K562 (cell line): ENCODE measurements at regions not wholly inside any gene's neighbourhood (a gene's known extent, or its start where the extent isn't known, plus 50 kb on each side); places are given as distances from the start of the nearest gene placed in this dataset.

Experiments used
- ATAC-seq: fragments of 200-7000 bp; cut with Tn5 transposase; 3 replicates; pipeline ENCODE4 v1.9.1; 2020; ENCODE audit warnings: moderate library complexity
- BruUV-seq: library from RNA; stranded (reverse); fragments of 400-500 nt; replicated peaks from 2 replicates; lab custom pipeline; 2021; lab: Mats Ljungman, UMichigan
- CTCF ChIA-PET: fragments of 300-600 bp; formaldehyde crosslinking; extraction: SDS; loops from one replicate; lab custom pipeline; 2021; ENCODE audit warnings: low intra/inter-chr PET ratio; lab: Yijun Ruan, JAX
- POLR2A ChIA-PET: fragments of 300-600, 350-650 bp; sonication (Branson Sonifier 250); formaldehyde crosslinking; extraction: SDS; loops from one replicate; lab custom pipeline; 2021; ENCODE audit warnings: antibody characterized with exemption, inconsistent platforms; lab: Yijun Ruan, JAX
- DNase-seq, 4 experiments: peaks; one replicate each; pipeline versions ENCODE4 v3.0.0 to v3.0.0-alpha.2; 2011 to 2018; ENCODE audit warnings: low spot score in 3 of 4, mixed read lengths in 3 of 4; ENCODE audit errors: extremely low read depth in 1 of 4
- FAIRE-seq: peaks from 2 replicates; lab custom pipeline; 2011; peaks lifted over from hg19 to GRCh38; lab: Jason Lieb, UNC
- H2AFZ ChIP-seq: 2 replicates; pipeline ENCODE4 v1.6.0; 2011; ENCODE audit warnings: low read depth, low read length, control low read depth, inconsistent platforms
- H3K27ac ChIP-seq: fragments of 200-600 bp; 3 replicates; pipeline ENCODE4 v1.8.0; 2011; ENCODE audit warnings: low read depth, mild to moderate bottlenecking, control low read depth, inconsistent platforms, low read length, moderate library complexity, mixed read lengths; ENCODE audit errors: extremely low read depth
- H3K27me3 ChIP-seq, 2 experiments: fragments of 300-600 bp in 1 of 2; 2 replicates in 1 of 2; 3 replicates in 1 of 2; pipeline versions ENCODE4 v1.6.0 to v1.8.0; 2011; ENCODE audit warnings: inconsistent platforms in 2 of 2, low read length in 2 of 2, mild to moderate bottlenecking in 1 of 2, mixed read lengths in 1 of 2, moderate library complexity in 1 of 2; ENCODE audit not compliant: control insufficient read depth in 2 of 2, insufficient read depth in 2 of 2
- H3K36me3 ChIP-seq: fragments of 300-600 bp; 3 replicates; pipeline ENCODE4 v1.8.0; 2011; ENCODE audit warnings: mild to moderate bottlenecking, low read length, inconsistent platforms; ENCODE audit not compliant: control insufficient read depth, insufficient read depth
- H3K4me1 ChIP-seq, 2 experiments: fragments of 200-600 bp in 1 of 2; replicated peaks in 1 of 2; 2 replicates in 1 of 2; 3 replicates in 1 of 2; pipeline versions ENCODE4 v1.5.1 to v1.8.0; 2011; ENCODE audit warnings: inconsistent platforms in 2 of 2, low read length in 2 of 2, mild to moderate bottlenecking in 1 of 2, mixed read lengths in 1 of 2, moderate library complexity in 1 of 2; ENCODE audit not compliant: control insufficient read depth in 2 of 2, insufficient read depth in 2 of 2
- H3K4me2 ChIP-seq: 2 replicates; pipeline ENCODE4 v1.6.1; 2011; ENCODE audit warnings: low read length, control low read depth, inconsistent platforms, mixed read lengths; ENCODE audit not compliant: insufficient read depth
- H3K4me3 ChIP-seq: fragments of 200-600 bp; sonication (generic), shearing (Covaris generic); 2 replicates; pipeline ENCODE4 v1.5.1; 2016; ENCODE audit warnings: control low read depth, inconsistent platforms
- H3K79me2 ChIP-seq: fragments of 200-600 bp; 3 replicates; pipeline ENCODE4 v1.8.0; 2011; ENCODE audit warnings: low read length, inconsistent platforms; ENCODE audit not compliant: control insufficient read depth, insufficient read depth
- H3K9ac ChIP-seq, 2 experiments: 2 replicates each; pipeline versions ENCODE4 v1.6.0 to v1.6.1; 2011; ENCODE audit warnings: low read depth in 2 of 2, low read length in 2 of 2, control low read depth in 1 of 2, inconsistent platforms in 1 of 2, mild to moderate bottlenecking in 1 of 2, mixed read lengths in 1 of 2; ENCODE audit not compliant: insufficient read depth in 1 of 2
- H3K9me1 ChIP-seq: one replicate; pipeline ENCODE4 v1.6.0; 2011; ENCODE audit warnings: inconsistent platforms, mild to moderate bottlenecking, low read length, moderate library complexity; ENCODE audit not compliant: control insufficient read depth, insufficient read depth
- H3K9me3 ChIP-seq: replicated peaks from 2 replicates; pipeline ENCODE4 v1.5.1; 2011; ENCODE audit warnings: low read depth, low read length, inconsistent platforms; ENCODE audit not compliant: control insufficient read depth, insufficient read depth
- H4K20me1 ChIP-seq: replicated peaks from 2 replicates; pipeline ENCODE4 v1.6.1; 2011; ENCODE audit warnings: low read length, inconsistent platforms, mixed read lengths; ENCODE audit not compliant: control insufficient read depth, insufficient read depth
- NFIC ChIP-seq: fragments of 450-650 bp; IDR thresholded peaks from 2 replicates; pipeline ENCODE4 v1.6.1; 2017; ENCODE audit warnings: mild to moderate bottlenecking, inconsistent platforms
- NR2F6 ChIP-seq: fragments of 450-650 bp; formaldehyde crosslinking; IDR thresholded peaks from 2 replicates; pipeline ENCODE4 v1.4.0; 2020; ENCODE audit warnings: mild to moderate bottlenecking
- PHF8 ChIP-seq: fragments of 200-600 bp; sonication (generic); IDR thresholded peaks from 2 replicates; pipeline ENCODE4 v1.6.1; 2012; ENCODE audit warnings: mixed run types, mild to moderate bottlenecking, inconsistent platforms, low read length, moderate library complexity, borderline replicate concordance
- RAD51 ChIP-seq: fragments of 450-650 bp; IDR thresholded peaks from 2 replicates; pipeline ENCODE4 v1.7.1; 2016; ENCODE audit warnings: low read depth, mild to moderate bottlenecking, borderline replicate concordance
- SAP30 ChIP-seq: fragments of 200-600 bp; sonication (generic); IDR thresholded peaks from 2 replicates; pipeline ENCODE4 v1.6.1; 2012; ENCODE audit warnings: borderline replicate concordance, low read depth, mild to moderate bottlenecking, moderate library complexity, low read length, control low read depth, inconsistent platforms; ENCODE audit not compliant: insufficient read depth, poor library complexity, severe bottlenecking
- TFE3 ChIP-seq: fragments of 450-650 bp; formaldehyde crosslinking; IDR thresholded peaks from 2 replicates; pipeline ENCODE4 v1.4.0; 2020; ENCODE audit warnings: mild to moderate bottlenecking, mixed read lengths
- ZNF121 ChIP-seq: sonication (generic); formaldehyde crosslinking; conservative IDR thresholded peaks from 2 replicates; pipeline ENCODE4 v1.8.0; 2022; ENCODE audit warnings: missing genetic modification reagents
- WGBS: fragments of 100-300 bp; shearing (Covaris generic); methylation state at CpG from one replicate; pipeline ENCODE4 v1.1.6; 2016; ENCODE audit warnings: low coverage, mixed read lengths; ENCODE audit not compliant: insufficient coverage; ENCODE audit errors: missing lambda C conversion rate; 5-methylcytosine and 5-hydroxymethylcytosine counted together
- in situ Hi-C: fragments of 300-500 bp; cut with MboI; formaldehyde crosslinking; loops from 4 replicates; pipeline ENCODE4 v1.15.0; 2018; ENCODE audit warnings: inconsistent platforms, mixed read lengths
- intact Hi-C: fragments of 100-400 bp; cut with micrococcal nuclease; formaldehyde crosslinking; loops from 2 replicates; pipeline ENCODE4 v1.14.2; 2022

- ATAC-seq (no peak), DNase-seq (no peak), FAIRE-seq (no peak)
- Histone ChIP-seq H2AFZ (no peak overlapping the region), H3K27me3 (peaks cover 0 to 10% of the 10 kb centered on the region in 2 experiments; a peak in 3 of 5 replicates), H3K27ac (no peak overlapping the region), H3K9ac (no peak overlapping the region), H3K4me1 (no peaks in the 10 kb centered on the region), H3K9me1 (no peaks in the 10 kb centered on the region), H3K4me3 (no peak overlapping the region), H3K36me3 (no peaks in the 10 kb centered on the region), H3K9me3 (no peaks in the 10 kb centered on the region), H3K4me2 (no peak overlapping the region), H3K79me2 (no peaks in the 10 kb centered on the region), H4K20me1 (no peaks in the 10 kb centered on the region)
- in situ Hi-C loops (no loop called here), intact Hi-C loops (no loop called here)
- CTCF ChIA-PET: no interaction called here
- 1% methylated on average over 9 of the region's 9 CpGs for WGBS
- TF ChIP-seq PHF8: no peak
- TF ChIP-seq NR2F6 (CRISPR knock-in tag): no peak
- TF ChIP-seq ZNF121 (CRISPR knock-in tag): no peak
- 0 out of 2 replicates have a peak, but pooled peaks have one; percentile 17 for TF ChIP-seq RAD51
- peak; percentile 50 for TF ChIP-seq TFE3 (CRISPR knock-in tag)
- no peak for TF ChIP-seq NFIC
- no peak for TF ChIP-seq SAP30
- POLR2A ChIA-PET: no interaction called here
- BruUV-seq: no TSS peak
Observed at GRCh38 chr7:96527133-96527827, 182.4 kb downstream of the SEM1 start.
